ENCODE measurements at regions not wholly inside any gene's neighbourhood (a gene's known extent, or its start where the extent isn't known, plus 50 kb on each side); places are given as distances from the start of the nearest gene placed in this dataset.

DNA sequence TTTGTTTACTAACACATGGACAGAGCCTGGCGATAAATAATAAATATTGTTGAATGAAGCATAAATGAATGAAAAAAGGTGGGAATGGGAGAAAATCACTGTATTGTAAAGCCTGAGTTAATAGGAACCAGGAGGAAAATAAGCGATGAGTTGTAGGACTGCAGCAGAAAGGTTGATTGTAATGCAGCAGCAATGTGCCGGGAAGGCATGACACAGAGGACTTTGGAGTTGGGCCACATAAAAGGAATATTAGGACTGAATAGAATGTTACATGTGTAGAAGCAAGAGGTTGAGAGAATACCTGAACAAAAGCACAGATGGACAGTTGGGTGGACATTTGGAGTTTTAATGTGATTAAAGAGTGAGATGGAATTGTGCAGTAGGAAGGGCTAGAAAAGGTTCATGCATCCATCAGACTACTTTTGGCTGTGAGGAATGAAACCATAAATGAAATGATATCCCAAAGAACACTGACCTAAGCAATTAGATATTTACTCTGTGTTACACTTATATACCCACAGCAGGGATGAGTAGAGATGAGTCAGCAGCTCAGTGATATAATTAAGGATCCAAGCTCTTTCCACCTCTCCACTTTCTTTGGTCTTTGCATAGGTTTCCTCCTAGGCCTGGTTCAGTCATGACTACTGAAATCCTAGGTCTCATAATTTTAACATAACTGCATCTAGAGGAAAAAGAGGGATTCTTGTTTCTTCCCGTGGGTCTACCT lies 55.4 kb downstream of the CCER1 start:
- DNase-seq = no peak

DNA sequence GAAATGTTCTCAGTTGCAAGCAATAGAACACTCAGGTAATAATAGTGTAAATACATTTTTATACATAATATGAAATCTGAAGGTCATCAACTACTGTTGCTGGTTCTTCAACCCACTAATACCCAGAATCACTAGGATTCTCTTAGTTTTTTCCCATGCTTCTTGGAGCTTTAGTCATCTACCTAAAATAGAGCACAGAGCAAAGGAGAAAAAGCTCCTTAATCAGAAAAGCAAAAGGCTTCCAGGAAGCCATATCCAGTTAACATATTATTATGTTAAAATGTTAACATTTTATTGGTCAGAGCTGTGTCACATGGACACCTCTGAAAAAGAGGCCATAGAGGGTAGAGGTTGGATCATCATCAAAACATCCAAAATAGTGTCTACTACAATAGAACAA lies 57.0 kb downstream of the CCER1 start:
- DNase-seq = no peak

DNA sequence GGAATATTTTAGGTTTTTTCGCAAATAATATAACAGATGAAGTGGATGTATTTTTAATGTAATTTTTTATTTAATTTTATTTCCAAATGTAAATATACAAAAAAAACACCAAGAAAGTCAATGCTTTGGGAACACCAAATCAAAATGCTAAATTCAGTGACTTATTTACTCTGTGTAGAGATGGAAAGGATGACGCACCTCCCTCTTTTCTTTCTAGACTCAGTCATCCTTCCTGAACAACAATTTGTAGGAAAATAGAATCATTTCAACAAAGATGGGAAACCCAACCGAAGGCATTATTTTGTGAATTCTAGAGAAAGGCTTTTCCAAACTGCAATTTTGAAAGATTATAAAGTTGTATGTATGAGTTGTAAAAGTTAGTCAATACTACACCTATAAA lies 57.7 kb downstream of the CCER1 start:
- DNase-seq = no peak

DNA sequence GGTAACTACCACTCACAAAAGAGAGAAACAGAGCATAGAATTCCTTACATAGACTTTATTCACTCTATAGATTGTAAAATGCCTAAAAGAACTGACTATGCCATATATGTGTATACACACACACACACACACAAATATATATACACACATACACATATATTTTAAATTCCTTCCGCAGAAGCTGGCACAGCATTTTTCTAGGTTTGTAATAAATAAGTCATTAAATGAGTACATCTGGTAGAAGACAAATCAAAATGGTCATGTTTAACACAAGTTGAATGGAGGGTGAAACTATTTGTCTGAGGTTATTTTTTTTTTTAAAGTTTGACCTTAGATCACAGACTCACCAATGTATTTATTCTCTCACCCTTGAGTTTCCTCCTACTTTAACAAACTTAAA lies 58.2 kb downstream of the CCER1 start:
- no peak for DNase-seq

DNA sequence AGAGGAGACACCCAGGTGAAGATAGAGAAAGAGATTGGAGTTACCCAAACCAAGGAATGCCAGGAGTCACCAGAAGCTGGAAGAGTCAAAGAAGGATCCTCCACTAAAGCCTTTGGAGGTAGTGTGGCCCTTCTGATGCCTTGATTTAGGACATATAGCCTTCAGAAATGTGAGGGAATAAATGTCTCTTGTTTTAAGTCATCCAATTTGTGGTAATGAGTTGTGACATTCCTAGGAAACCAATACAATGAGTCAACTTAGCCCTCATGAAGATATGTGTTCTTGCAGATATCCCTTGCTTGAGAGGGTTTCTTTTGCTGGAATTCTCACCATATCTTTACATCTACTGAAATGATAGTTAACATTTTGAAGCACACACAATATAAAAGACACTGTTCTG lies 58.8 kb downstream of the CCER1 start:
- DNase-seq = no peak

DNA sequence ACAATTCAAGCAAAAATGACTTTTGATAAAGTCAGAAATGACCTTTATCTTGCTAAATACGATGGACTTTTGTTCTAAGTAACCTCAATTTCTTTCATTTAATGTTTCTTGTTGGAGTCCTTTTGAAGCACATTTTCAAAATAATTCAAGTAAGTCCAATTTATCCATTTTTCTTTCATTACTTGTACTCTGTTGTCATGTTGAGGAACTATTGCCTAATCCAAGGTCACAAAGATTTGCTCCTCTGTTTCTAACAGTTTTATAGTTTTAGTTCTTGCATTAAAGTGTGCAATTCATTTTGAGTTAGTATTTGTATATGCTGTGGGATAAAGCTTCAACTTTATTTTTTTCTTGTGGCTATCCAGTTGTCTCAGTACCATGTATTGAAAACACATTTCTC lies 66.7 kb downstream of the CCER1 start:
- DNase-seq = no peak

DNA sequence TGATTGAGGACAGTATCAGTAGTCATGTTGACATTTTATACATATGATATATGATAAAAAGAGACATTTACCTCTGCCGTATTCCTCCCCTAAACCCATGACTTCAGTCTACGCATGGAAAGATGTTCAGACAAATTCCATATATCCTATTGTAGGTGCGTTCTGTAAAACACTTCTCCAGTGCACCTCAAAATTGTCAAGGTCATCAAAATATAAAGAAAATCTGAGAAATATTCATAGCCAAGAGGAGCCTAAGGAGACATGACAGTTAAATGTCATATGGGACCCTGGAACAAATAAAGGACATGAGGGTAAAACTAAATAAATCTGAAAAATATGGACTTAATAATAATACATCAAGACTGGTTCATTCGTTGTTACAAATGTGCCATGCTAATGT lies 71.5 kb downstream of the CCER1 start:
- no peak for DNase-seq

DNA sequence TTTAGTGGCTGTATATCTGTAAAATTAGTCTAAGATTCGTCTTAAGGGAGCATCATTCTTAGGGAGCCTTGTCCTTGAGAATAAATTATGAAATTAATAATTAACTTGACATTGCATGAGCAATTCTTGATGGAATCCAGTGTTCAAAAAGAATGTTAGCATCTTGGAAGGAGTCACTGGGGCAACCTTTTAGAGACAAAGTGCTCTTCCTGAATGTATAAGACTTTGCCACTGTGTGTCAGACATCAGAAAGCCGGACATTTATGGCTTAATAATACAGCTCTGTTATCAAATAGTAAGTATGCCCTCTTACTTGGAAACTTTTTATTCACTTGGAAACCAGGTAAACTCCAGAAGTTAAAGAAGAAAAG lies 83.3 kb downstream of the CCER1 start:
- no peak for DNase-seq

DNA sequence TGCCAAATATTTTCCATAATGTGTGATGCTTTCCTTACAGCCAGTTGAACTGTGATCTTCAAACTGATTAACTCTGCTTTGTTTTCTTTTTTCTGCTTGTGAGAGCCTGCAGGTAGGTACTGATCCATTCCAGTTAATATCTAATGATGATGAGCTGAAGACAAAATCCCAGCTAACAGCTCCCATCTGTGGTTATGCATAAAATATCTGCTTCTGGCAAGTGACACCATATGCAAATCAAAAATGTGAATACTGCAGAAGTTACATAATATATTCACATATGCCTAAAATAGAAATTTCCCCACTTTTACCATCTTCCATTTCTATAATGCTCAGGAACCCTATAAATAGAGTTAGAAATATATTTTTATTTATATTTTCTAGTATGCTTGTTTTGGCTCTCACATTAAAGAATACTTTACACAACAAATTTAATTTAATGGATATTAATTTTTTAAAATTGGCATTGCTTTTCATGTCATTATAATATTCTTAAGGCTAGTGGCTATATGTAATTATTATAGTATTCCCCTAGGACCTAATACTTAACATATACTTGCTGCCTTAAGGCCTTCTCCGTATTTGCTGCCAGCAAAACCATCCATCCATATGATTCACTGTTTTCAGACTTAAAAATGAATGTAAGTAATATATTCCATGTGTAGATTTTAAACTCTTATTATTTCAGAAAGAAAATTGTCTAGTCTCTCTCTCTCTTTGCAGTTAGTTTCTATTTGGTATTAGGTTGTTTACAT lies 83.8 kb downstream of the CCER1 start:
- DNase-seq = no peak

DNA sequence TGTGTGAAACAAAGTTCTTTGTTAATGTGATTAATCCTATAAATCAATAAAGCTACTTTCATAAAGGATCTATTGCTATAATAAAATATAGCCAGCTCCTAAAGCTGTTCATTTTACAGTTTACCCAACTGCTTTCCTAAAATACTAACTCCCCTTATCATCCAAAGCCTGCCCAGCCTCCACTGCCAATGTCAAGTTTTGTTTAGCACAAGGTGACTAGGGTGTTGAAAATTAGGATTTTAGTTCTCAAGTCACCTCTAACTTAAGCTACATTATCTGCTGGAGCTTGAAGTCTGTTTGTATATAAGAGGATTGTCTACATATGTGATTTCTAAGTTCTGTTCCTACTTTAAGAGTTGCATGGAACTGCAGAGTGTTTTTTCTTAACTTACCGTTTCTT lies 86.3 kb downstream of the CCER1 start:
- DNase-seq = no peak

DNA sequence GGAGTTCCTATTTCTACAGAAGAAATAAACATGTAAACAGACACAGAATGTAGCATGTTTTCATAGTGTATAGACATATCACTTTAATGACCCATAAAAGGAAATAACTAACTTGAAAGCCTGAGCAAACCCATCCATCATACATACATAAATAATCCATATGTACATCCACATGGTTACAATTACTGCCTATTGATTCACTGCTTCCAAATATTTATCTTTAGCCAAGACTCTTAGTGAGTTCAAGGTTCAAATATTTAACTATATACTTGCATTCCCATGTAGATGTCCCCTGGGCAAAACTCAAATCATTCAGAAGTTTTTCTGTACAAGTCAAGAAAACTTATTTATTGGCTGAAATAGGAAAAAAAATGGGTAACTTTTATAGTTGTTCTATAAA lies 95.4 kb downstream of the CCER1 start:
- DNase-seq = no peak

DNA sequence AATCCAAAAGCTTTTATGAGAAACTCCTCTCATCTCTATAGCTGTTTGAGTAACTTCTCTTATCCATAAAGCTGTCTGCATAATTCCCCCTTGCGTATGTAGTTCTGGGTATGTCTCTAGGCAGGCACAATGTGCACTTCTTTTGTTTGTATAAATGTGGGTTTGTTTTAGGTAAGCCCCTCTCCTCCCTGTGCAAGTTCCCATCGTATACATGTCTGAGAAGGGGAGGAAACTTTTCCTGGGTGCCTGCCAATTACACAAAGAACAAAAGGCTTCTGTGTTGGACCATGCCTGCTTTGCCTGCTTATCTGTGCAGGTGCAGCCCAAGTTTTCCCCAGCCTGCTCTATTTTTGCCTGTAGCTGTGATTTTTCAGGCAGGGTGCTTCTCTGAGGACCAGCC lies 96.7 kb downstream of the CCER1 start:
- no peak for DNase-seq

DNA sequence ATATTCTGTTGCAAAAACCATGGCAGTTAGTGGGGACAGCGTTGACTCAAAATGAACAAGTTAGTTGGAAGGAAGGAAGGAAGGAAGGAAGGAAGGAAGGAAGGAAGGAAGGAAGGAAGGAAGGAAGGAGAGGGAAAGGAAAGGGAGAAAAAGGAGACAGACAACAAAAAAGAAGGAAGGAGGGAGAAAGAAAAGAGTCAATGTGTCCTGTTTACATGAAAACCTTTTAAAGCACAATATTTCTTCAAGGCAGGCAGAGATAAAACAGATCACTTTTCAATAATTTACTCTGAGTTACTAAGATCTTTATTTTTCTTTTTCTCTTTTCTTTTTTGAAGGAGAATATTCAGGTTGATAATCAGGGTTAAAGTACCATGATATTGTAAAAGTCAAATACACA lies 99.4 kb downstream of the CCER1 start:
- DNase-seq = no peak

DNA sequence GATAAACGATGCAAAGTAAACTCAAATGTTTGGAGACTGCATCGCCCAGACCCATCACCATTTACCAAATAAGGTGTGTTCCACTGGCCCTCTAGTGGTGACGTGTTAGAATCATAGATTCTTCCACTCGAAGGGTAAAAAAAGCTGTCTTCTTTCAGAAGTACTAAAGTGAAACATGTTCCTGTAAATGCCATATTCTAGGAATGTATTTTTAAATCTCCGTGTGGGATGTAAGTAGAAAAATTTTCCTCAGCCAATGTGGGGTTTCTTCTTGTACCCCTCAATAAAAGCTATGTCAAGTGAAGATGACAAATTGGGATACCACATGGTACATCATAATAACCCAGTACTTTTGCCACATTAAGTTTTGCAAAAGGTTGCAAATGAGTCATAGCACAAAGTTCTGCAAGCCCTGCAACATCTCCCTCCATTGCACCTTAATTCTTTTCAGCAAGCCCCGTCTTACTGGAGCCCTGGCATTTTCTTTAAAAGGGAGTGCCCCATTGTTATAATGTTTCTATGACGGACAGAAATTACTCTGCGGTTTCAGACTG lies 100.8 kb downstream of the CCER1 start:
- DNase-seq = no peak

DNA sequence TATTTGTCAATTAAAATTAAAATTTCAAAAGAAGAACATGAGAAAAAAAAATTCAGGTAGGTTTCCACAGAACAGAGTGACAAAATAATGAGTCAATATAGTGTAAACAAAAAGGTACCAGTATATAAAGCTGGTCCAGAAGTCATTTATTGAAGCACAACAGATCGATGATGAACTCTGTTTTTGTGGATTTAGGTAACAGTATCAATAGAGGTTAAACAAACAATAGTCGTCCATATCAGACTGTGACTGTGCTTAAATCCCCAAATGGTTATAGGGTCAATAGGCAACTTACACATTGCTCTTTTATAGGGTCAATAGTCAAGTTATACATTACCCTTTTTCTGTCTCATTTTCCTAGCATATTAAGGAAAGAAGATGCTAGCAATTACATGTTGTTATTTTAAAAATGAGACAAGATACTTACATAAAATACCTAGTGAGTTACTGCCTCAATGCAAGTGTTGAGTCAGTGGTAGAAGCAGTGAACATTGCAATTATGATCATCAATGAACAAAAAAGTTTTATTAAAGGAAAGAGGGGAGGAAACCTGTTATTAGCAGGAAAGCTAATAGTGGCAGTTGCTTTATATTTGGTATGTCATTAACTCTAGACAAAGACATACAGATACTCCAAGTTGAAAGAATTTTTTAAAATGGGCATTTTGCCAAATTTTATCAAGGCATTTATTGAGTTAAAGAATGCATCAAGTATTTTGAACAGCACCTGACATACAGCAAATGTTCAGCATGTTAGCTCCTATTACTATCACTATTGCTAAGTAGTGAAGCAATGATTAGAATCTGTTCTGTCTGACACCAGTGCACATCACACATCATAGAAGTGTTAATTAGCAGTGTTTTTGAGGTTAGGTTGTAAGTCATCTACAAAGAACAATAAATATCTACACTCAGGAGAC lies 102.9 kb downstream of the CCER1 start:
- no peak for DNase-seq

DNA sequence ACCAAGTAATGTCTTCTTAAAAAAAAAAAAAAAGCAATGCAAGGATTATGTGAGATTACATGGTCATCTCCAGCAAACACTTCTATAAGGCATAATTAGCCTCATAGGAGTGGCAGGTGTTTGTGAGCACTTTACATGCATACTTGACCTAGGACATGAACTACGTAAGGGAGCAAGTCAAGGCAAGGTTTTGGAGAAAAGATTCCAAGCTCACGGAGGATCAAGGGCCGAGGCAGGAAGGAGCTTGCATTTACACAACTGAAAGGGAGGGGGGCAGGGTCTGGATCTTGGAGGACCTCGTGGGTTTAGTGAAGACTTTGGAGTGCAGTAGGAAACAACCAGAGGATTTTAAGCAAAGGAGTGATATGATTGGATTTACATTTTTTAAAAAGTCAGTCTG lies 112.5 kb downstream of the CCER1 start:
- no peak for DNase-seq

DNA sequence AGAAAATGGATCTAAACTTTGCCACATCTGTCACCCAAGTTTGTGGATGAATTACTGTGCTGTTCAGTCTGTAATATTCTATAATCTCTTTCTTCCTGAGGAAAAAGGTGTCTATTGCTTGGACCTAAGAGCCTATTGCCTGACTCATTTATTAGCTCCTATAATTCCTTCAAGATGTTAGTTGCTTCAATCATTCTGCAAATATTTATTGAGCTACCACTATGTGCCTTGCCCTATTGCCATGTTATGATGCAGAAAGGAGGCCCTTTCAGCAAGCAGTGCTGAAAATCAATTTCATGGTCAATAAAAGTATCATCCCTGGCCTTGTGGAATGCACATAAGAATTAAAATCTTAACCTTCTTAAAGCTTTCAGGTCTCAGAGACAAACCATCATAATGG lies 113.6 kb downstream of the CCER1 start:
- no peak for DNase-seq

DNA sequence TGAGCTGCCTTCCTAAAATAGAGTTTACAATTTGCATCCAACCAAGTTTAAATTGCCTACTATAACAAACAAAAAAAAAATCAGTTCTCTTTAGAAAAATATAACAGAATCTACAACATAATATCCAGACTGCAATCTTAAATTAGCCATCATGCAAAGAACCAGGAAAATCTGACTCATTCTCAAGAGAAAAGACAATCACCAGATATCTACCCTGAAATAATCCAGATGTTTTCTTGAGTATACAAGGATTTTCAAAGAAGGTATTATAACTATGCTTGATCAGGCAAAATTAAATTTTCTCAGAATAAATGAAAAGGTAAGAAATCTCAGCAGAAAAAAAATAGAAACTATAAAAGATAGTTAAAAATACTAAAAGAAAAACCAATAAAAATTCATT lies 115.6 kb downstream of the CCER1 start:
- no peak for DNase-seq

DNA sequence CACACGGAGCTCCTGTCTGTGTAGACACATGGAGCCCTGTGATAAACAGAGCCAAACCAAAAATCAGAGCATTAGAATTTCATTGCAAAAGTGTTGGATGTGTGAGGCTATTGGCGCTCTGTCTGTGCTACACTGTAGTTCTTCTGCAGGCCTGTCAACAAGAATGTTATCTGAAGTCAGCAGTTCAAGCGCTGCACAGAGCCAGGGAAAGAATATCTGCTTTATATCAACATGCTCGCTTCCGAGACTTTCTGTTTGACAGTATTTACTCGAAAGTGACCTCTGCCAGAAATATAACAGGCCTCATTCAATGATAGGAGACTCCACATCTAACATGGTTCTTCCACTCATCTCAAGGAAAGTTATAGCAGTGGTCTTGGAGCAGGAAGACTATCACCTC lies 118.3 kb downstream of the CCER1 start:
- DNase-seq = no peak

DNA sequence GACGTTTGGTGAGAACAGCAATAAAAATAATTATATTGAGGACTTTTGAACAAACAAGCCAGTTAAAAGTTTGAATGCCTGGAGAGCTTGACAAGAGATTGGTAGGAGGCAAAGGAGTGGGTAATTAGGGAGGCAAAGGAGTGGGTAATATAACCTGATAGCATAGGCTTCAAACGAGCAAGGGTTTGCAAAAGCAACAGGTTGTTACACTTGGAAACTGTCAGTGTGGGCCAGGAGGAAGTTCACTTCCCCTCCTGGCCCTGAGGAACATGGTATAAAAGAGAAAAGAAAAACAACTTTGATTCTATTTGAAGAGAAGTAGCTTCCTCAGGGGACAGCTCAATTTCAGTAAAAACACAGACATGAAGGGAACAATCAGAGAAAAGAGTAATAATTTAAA lies 121.7 kb downstream of the CCER1 start:
- no peak for DNase-seq

DNA sequence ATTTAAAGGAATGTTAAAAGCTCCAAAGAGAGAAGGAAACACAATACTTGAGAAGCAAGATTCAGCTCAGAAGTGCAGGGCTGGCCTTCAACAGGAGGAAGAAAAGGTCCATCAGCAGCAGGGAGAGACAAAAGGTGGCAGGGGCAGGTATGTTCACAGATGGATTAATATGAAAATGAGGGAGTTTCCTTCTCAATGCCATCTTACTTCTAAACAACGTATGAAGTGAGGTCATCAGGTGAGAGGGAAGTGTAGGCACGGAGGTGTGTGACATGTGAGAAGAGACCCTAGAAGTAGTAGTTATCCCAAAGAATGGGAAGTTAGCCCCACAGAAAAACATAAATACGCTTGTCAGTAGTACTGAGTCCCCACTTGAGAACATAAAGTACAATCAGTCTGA lies 122.5 kb downstream of the CCER1 start:
- DNase-seq = no peak

DNA sequence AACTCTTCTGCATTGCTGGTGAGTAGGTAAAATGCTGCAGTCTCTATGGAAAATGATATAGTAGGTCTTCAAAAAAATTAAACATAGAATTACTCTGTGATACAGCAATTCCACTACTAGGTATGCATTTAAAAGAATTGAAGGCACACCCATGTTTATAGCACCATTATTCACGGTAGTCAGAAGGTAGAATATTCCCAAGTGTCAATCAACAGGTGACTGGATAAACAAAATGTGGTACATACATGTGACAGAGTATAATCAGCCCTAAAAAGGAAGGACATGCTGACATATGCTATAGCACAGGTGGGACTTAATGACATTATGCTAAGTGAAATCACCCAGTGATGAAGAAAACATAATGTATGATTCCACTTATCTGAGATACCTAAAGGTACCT lies 123.3 kb downstream of the CCER1 start:
- no peak for DNase-seq

DNA sequence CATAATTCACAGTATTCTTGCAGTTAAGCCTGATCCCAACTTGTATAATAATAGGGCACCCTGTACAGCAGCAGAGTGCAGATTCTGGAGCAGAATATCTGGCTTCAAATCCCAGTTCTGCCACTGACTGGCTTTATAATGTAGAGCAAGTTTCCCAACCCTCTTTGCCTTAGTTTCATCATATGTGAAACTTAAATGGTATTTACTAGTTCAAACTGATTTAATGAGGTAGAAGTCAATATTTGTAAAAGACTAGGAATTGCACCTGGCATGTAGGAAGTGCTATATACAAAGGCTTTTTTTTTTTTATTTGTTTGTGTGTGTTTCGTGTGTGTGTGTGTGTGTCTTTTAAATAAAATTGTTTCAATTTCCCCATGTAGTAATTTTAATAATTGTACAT lies 125.9 kb downstream of the CCER1 start:
- no peak for DNase-seq

DNA sequence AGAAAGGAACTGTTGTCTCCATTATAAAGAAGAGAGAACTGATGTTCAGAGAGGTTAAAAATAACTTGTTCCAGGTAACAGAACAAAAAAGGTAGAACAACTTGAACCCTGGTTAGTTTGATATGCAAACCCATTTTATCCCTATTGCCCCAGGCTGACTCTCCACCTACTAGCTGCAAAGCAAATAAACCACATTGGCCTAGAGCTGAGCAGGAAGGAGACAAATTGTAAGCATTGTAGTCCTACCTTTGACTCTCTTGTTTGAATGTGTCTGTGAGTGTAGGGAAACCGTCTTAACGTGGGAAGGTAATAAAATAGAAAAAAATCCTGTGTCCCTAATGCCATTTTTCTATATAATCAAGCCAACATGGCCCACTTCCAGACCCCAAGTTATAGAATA lies 126.4 kb downstream of the CCER1 start:
- no peak for DNase-seq
